ENCODE measurements at regions not wholly inside any gene's neighbourhood (a gene's known extent, or its start where the extent isn't known, plus 50 kb on each side); places are given as distances from the start of the nearest gene placed in this dataset.

DNA sequence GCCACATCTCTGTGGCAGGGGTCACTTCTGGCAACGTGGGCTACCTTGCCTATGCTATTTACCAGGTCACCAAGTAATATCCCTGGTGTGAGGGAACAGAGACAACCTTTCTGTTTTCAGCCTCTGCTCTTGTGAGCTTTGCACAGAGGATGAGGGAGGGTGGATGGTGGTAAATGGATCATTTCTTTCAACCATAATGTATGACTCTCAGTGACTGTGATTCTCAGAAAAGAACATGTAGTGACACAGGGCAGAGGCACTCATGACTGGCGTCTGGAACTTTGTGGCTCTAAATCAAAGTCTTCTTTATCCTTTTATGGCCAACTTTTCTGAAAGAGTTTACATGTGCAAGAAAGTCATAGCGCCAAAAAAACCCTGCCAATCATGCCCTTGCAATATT, 153.5 kb upstream of the USP24 start:
- no peak for TF ChIP-seq TCF7 (IDR thresholded peaks at IDR 0.05; ENCODE audit: low read depth)
- TF ChIP-seq SMARCC2 (IDR thresholded peaks at IDR 0.05): no peak
- TF ChIP-seq ZNF678 (CRISPR knock-in tag; IDR thresholded peaks at IDR 0.05): no peak
- TF ChIP-seq, protein P1, sequence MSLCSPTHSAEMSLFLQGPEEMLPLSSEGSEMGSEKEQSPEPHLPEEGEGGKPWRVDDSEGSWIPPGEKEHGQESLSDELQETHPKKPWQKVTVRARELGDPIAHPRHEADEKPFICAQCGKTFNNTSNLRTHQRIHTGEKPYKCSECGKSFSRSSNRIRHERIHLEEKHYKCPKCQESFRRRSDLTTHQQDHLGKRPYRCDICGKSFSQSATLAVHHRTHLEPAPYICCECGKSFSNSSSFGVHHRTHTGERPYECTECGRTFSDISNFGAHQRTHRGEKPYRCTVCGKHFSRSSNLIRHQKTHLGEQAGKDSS (CRISPR knock-in tag; IDR thresholded peaks at IDR 0.05; ENCODE audit: borderline replicate concordance, low read depth): no peak
- TF ChIP-seq, protein P2, sequence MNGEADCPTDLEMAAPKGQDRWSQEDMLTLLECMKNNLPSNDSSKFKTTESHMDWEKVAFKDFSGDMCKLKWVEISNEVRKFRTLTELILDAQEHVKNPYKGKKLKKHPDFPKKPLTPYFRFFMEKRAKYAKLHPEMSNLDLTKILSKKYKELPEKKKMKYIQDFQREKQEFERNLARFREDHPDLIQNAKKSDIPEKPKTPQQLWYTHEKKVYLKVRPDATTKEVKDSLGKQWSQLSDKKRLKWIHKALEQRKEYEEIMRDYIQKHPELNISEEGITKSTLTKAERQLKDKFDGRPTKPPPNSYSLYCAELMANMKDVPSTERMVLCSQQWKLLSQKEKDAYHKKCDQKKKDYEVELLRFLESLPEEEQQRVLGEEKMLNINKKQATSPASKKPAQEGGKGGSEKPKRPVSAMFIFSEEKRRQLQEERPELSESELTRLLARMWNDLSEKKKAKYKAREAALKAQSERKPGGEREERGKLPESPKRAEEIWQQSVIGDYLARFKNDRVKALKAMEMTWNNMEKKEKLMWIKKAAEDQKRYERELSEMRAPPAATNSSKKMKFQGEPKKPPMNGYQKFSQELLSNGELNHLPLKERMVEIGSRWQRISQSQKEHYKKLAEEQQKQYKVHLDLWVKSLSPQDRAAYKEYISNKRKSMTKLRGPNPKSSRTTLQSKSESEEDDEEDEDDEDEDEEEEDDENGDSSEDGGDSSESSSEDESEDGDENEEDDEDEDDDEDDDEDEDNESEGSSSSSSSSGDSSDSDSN (CRISPR knock-in tag; IDR thresholded peaks at IDR 0.05): no peak
- TF ChIP-seq, protein P3, sequence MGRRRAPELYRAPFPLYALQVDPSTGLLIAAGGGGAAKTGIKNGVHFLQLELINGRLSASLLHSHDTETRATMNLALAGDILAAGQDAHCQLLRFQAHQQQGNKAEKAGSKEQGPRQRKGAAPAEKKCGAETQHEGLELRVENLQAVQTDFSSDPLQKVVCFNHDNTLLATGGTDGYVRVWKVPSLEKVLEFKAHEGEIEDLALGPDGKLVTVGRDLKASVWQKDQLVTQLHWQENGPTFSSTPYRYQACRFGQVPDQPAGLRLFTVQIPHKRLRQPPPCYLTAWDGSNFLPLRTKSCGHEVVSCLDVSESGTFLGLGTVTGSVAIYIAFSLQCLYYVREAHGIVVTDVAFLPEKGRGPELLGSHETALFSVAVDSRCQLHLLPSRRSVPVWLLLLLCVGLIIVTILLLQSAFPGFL (CRISPR knock-in tag; IDR thresholded peaks at IDR 0.05): no peak
- no peak for TF ChIP-seq ETV6 (CRISPR knock-in tag; conservative IDR thresholded peaks at IDR 0.05)
- TF ChIP-seq, protein P4, sequence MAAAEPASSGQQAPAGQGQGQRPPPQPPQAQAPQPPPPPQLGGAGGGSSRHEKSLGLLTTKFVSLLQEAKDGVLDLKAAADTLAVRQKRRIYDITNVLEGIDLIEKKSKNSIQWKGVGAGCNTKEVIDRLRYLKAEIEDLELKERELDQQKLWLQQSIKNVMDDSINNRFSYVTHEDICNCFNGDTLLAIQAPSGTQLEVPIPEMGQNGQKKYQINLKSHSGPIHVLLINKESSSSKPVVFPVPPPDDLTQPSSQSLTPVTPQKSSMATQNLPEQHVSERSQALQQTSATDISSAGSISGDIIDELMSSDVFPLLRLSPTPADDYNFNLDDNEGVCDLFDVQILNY (CRISPR knock-in tag; conservative IDR thresholded peaks at IDR 0.05): no peak
- TF ChIP-seq ZFP82 (CRISPR knock-in tag; IDR thresholded peaks at IDR 0.05; ENCODE audit: borderline replicate concordance): no peak
- no peak for TF ChIP-seq MIER3 (CRISPR knock-in tag; IDR thresholded peaks at IDR 0.05; ENCODE audit: borderline replicate concordance)
- TF ChIP-seq FLYWCH1 (CRISPR knock-in tag; IDR thresholded peaks at IDR 0.05): no peak
- TF ChIP-seq TEAD3 (CRISPR knock-in tag; optimal IDR thresholded peaks at IDR 0.05; ENCODE audit: borderline replicate concordance): no peak
- H3K9ac ChIP-seq (ENCODE audit: insufficient read depth, low read depth, low read length): no peak overlapping the region
- peaks cover 7% of the 10 kb centered on the region; the same call in 1 of the 2 replicates for H3K9me3 ChIP-seq (ENCODE audit: low read length)
- WGBS (ENCODE audit: low lambda C conversion rate): 23% methylated on average over 3 of the region's 3 CpGs
- H3K27me3 ChIP-seq (ENCODE audit: control insufficient read depth in 1 of 2, insufficient read depth in 2 of 2, low read length in 2 of 2): peaks cover 0 to 6% of the 10 kb centered on the region in 2 experiments; a peak in 2 of 5 replicates
- ChIA-PET CTCF (ENCODE audit: low intra/inter-chr PET ratio, low total read pairs) (no interaction called here), POLR2A (no interaction called here)
- no peak overlapping the region for H3K4me2 ChIP-seq (ENCODE audit: low read depth, low read length)
- no peaks in the 10 kb centered on the region for H3K79me2 ChIP-seq (ENCODE audit: insufficient read depth, low read length)
- intact Hi-C loops (cut with micrococcal nuclease; ENCODE audit: unreplicated experiment): no loop called here
- DNase-seq (ENCODE audit: low spot score) (no peak), ATAC-seq (no peak), FAIRE-seq (no peak)
- H3K36me3 ChIP-seq (replicated peaks in 1 of 2; ENCODE audit: control insufficient read depth in 1 of 2, insufficient read depth in 2 of 2, low read length in 2 of 2): no peaks in the 10 kb centered on the region
- no peaks in the 10 kb centered on the region for H4K20me1 ChIP-seq (ENCODE audit: insufficient read depth, low read length)
- in situ Hi-C loops (cut with HindIII; ENCODE audit: extremely low pct_ligation_motif_present, low pct_unique_long_range_greater_than_20kb): no loop called here
- no peaks in the 10 kb centered on the region for H3K4me1 ChIP-seq (ENCODE audit: insufficient read depth, low read length)
- H3K27ac ChIP-seq (ENCODE audit: extremely low read length, insufficient read depth, low read length): no peak overlapping the region
- H2AFZ ChIP-seq (ENCODE audit: low read length): no peak overlapping the region
- no peak overlapping the region for H3K4me3 ChIP-seq (replicated peaks in 1 of 3; ENCODE audit: insufficient read depth in 1 of 3, low read depth in 2 of 3, low read length in 3 of 3)
- no TSS peak for BruUV-seq (replicated peaks)
